SK-N-MC (cell line): ENCODE measurements at regions not wholly inside any gene's neighbourhood (a gene's known extent, or its start where the extent isn't known, plus 50 kb on each side); places are given as distances from the start of the nearest gene placed in this dataset.

Source experiments
- DNase-seq: peaks from one replicate; pipeline ENCODE4 v3.0.0-alpha.2; 2011; ENCODE audit warnings: low read depth, low spot score
- H3K27ac ChIP-seq: fragments of 200-600 bp; sonication (generic); 2 replicates; pipeline ENCODE4 v1.5.1; 2016; ENCODE audit warnings: mixed run types
- H3K36me3 ChIP-seq: fragments of 200-600 bp; sonication (generic); 2 replicates; pipeline ENCODE4 v1.6.1; 2017; ENCODE audit warnings: antibody characterized with exemption, low read length, mixed read lengths; ENCODE audit not compliant: insufficient read depth
- H3K4me3 ChIP-seq: fragments of 200-600 bp; sonication (generic); 2 replicates; pipeline ENCODE4 v1.5.1; 2016
- H3K9ac ChIP-seq: fragments of 200-600 bp; sonication (generic); 2 replicates; pipeline ENCODE4 v1.8.0; 2017; ENCODE audit warnings: mixed run types, mixed read lengths; ENCODE audit not compliant: insufficient read length
- H3K9me3 ChIP-seq: fragments of 200-600 bp; sonication (generic); 2 replicates; pipeline ENCODE4 v1.6.1; 2017; ENCODE audit warnings: low read depth, mild to moderate bottlenecking, antibody characterized with exemption, low read length, moderate library complexity, mixed read lengths
- EZH2 ChIP-seq: fragments of 200-600 bp; sonication (generic); IDR thresholded peaks from one replicate; pipeline ENCODE4 v1.6.1; 2017; ENCODE audit warnings: antibody characterized with exemption
- FOXP2 ChIP-seq: optimal IDR thresholded peaks from 2 replicates; pipeline ENCODE3; 2011; ENCODE audit warnings: mild to moderate bottlenecking, moderate library complexity; ENCODE audit not compliant: insufficient read depth; ENCODE audit errors: extremely low read length, control extremely low read depth
- POLR2AphosphoS5 ChIP-seq: IDR thresholded peaks from 2 replicates; pipeline ENCODE4 v1.6.1; 2012; ENCODE audit warnings: mild to moderate bottlenecking, low read depth, low read length, borderline replicate concordance

DNA sequence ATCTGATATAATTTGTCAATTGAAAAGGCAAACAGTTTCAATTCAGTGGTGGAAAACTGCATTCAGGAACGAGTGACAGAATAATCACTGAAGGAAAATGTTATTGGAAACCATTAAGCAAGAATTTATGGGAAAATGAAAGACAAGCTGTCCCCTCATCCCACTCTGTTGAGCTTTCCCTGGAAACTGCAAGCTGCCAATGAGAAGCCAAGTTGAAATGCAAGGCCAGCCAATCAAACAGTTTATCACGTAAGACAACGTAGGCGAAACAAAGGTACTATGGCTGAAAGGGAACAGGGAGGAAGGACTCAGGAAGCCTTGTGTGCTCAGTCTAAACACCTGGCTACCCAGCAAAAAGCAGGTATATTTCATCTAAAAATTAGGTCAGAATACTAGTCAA is 187.9 kb upstream of the ATP10A start:
- no peak for DNase-seq
- no peaks in the 10 kb centered on the region for H3K36me3 ChIP-seq
- no peak overlapping the region for H3K9ac ChIP-seq
- H3K4me3 ChIP-seq = no peak overlapping the region
- TF ChIP-seq FOXP2 (no peak), EZH2 (no peak), POLR2AphosphoS5 (no peak)
- H3K27ac ChIP-seq = no peak overlapping the region
- H3K9me3 ChIP-seq = no peaks in the 10 kb centered on the region

DNA sequence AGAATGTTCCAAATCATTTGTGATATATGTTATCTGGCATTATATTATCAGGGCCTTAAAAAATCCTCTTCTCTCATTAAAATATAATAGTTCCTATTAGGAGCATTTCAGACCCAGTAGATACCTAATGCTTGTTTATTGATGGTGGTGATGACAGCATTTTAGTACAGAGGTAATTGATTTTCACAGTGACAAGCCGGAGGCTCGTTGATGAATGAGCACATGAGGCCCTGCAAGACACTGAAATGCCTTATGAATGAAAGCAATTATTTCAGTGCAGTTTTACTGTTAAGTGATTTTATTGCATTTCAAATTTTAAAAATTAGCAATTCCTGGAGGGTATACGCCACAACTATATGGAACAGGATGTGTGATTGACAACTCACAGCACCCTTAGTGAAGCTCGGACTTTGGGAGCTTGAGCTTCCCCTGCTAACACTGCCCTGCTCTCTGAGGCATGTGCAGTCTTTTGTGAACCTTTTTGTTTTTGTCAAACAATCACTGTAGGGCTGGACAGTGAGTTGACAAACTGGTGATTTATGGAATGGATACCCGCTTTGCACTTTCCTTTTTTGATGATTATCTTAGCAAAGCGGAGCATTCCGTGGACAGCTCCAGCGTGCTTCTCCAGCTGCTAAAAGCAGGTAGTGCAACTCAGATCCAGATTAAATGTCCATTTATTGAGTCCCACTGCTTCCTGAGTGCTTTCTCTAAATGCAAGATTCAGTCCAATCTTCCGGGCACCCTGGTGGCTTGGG is 187.0 kb upstream of the ATP10A start:
- H3K36me3 ChIP-seq = no peaks in the 10 kb centered on the region
- H3K9ac ChIP-seq = no peak overlapping the region
- H3K27ac ChIP-seq = no peak overlapping the region
- no peaks in the 10 kb centered on the region for H3K9me3 ChIP-seq
- no peak for TF ChIP-seq FOXP2
- TF ChIP-seq POLR2AphosphoS5 = no peak
- no peak for TF ChIP-seq EZH2
- DNase-seq = no peak
- H3K4me3 ChIP-seq = no peak overlapping the region

DNA sequence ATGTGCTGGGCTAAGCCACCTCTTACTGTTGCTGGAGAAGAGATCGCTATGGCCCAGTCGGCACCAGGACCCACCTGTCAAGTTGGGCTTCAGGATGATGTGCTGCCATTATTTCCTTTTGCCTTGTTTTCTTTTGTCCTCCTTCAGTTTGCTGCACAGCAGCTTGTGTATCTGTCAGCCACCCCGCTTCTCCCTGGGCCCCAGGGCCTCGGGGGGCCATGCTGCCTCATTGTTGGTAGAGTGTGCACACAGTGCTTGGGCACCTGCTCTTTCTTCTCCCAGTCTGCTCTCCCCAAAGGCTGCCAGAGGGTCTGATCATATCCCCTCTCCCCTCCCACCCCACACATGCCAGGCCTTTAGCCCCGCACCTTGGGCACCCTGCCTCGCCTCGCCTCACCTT is 185.5 kb upstream of the ATP10A start:
- Histone ChIP-seq H3K36me3 (no peaks in the 10 kb centered on the region), H3K27ac (no peak overlapping the region), H3K4me3 (no peak overlapping the region), H3K9ac (no peak overlapping the region), H3K9me3 (no peaks in the 10 kb centered on the region)
- DNase-seq = no peak
- TF ChIP-seq FOXP2 (no peak), EZH2 (no peak), POLR2AphosphoS5 (no peak)

DNA sequence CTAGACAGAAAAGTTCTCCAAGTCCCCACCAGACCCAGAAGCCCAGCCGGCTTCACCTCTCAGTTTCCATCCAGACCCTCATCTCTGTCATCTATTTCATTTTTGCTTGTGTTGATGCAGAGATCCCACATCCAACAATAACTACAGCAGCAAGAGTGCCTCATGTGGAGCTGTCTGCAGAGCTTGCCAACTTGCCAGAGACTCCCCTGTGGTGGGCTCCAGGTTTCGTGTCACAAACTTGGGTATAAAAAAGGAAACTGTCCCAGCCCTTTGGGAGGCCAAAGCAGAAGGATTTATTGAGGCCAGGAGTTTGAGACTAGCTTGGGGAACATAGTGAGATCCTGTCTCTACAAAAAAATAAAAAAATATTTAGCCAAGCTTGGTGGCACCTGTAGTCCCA is 182.4 kb upstream of the ATP10A start:
- Histone ChIP-seq H3K36me3 (no peaks in the 10 kb centered on the region), H3K9me3 (no peaks in the 10 kb centered on the region), H3K9ac (no peak overlapping the region), H3K4me3 (no peak overlapping the region), H3K27ac (no peak overlapping the region)
- DNase-seq = no peak
- no peak for TF ChIP-seq EZH2
- TF ChIP-seq POLR2AphosphoS5 = no peak
- TF ChIP-seq FOXP2 = no peak

DNA sequence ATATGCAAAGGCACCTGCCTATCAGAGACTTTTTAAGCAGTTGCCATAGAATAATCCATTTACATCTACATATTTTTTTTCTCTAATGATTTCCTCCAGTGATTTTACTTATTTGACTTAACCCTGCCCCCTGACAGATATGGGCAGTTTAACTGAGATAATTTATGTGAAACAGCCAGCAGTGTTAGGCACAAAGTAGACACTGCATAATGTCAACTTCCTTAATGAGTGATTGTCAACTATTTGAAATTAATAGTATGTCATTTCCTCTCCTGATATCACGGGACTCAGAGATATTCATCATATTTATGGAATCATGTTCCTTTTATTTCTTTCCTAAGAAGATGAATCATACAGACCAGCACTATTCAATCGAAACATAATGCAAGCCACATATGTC is 179.9 kb upstream of the ATP10A start:
- Histone ChIP-seq H3K36me3 (no peaks in the 10 kb centered on the region), H3K4me3 (no peak overlapping the region), H3K9me3 (no peaks in the 10 kb centered on the region), H3K9ac (no peak overlapping the region), H3K27ac (no peak overlapping the region)
- TF ChIP-seq EZH2 (no peak), POLR2AphosphoS5 (no peak), FOXP2 (no peak)
- no peak for DNase-seq

DNA sequence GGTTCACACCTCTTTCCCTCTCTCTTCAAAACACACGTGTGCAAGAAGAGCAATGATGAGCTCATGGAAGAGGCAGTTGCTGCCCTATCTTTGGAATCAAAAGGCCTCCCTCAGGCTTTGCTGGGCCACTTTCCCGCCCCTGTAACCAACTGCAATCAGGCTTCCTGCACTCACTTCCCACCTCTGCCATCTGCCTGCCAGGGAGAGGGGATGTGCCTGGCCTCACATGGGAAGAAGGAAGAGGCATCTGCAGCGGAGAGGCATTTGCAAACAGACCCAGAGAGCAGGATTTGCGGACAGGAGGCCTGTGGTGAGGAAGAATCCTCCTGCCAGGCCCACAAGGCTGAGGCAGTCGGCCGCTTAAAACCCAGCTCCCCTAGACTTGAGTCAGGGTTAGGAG is 175.6 kb upstream of the ATP10A start:
- Histone ChIP-seq H3K4me3 (no peak overlapping the region), H3K9ac (no peak overlapping the region), H3K27ac (no peak overlapping the region), H3K9me3 (no peaks in the 10 kb centered on the region), H3K36me3 (no peaks in the 10 kb centered on the region)
- TF ChIP-seq POLR2AphosphoS5 (no peak), EZH2 (no peak), FOXP2 (no peak)
- DNase-seq = no peak

DNA sequence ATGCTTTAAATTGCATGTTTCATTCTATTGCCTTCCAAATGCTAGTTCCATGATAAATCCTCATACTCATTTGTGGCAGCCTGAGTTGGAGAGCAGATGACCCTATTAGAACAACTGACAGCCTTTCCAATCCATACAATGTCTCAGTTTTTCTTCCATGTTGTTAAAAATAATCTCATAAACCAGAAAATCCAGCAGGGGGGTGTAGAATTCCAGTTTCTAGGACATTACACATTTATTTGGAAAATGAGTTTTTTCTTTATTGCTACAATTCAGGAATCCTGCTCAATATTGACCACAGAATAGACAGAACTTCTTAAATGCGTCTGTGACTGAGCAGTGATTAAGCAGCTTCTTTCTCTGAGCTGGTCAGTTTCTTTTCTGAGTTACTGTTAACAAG is 174.2 kb upstream of the ATP10A start:
- H3K36me3 ChIP-seq = no peaks in the 10 kb centered on the region
- H3K4me3 ChIP-seq = no peak overlapping the region
- DNase-seq = no peak
- H3K9me3 ChIP-seq = no peaks in the 10 kb centered on the region
- TF ChIP-seq POLR2AphosphoS5 = no peak
- TF ChIP-seq FOXP2 = no peak
- TF ChIP-seq EZH2 = no peak
- no peak overlapping the region for H3K9ac ChIP-seq
- no peak overlapping the region for H3K27ac ChIP-seq

DNA sequence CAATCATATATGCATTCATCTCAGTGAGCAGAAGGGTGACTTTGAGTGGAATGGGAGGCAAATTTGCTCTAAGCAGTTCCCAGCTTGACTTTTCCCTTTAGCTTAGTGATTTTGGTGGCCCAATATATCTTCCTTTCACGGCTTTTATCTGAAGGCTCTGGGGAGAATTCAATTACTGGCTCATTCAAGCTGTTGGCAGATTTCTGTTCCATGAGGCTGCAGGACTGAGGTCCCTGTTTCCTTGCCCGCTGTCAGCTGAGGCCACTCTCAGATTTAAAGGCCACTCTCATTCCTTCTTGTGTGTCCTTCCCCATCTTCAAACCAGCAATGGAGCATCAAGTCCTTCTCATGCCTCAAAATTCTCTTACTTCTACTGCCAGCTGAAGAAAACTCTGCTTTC is 170.4 kb upstream of the ATP10A start:
- Histone ChIP-seq H3K36me3 (no peaks in the 10 kb centered on the region), H3K9me3 (no peaks in the 10 kb centered on the region), H3K27ac (no peak overlapping the region), H3K4me3 (no peak overlapping the region), H3K9ac (no peak overlapping the region)
- TF ChIP-seq POLR2AphosphoS5 (no peak), FOXP2 (no peak), EZH2 (no peak)
- DNase-seq = no peak
